HepG2 (cell line): ENCODE measurements at regions not wholly inside any gene's neighbourhood (a gene's known extent, or its start where the extent isn't known, plus 50 kb on each side); places are given as distances from the start of the nearest gene placed in this dataset.

Experiments
- ATAC-seq: fragments of 200-7000 bp; cut with Tn5 transposase; 3 replicates; pipeline ENCODE4 v1.9.1; 2020; ENCODE audit warnings: mild to moderate bottlenecking, moderate library complexity
- BruUV-seq: library from RNA; stranded (reverse); fragments of 400-500 nt; replicated peaks from 2 replicates; lab custom pipeline; 2021; lab: Mats Ljungman, UMichigan
- CTCF ChIA-PET: fragments of 300-600 bp; formaldehyde crosslinking; extraction: SDS; loops from one replicate; lab custom pipeline; 2021; ENCODE audit warnings: low total read pairs, inconsistent platforms, low intra/inter-chr PET ratio; lab: Yijun Ruan, JAX
- POLR2A ChIA-PET: fragments of 350-600 bp; sonication (Branson Sonifier 250); formaldehyde crosslinking; loops from one replicate; lab custom pipeline; 2020; ENCODE audit warnings: antibody characterized with exemption, inconsistent platforms; lab: Yijun Ruan, JAX
- DNase-seq: peaks from one replicate; pipeline ENCODE4 v3.0.0-alpha.2; 2015; ENCODE audit warnings: low spot score
- FAIRE-seq: peaks from 3 replicates; lab custom pipeline; 2011; peaks lifted over from hg19 to GRCh38; lab: Jason Lieb, UNC
- H2AFZ ChIP-seq: one replicate; pipeline ENCODE4 v1.6.1; 2011; ENCODE audit warnings: low read length, inconsistent platforms
- H3K27ac ChIP-seq: fragments of 300-600 bp; 3 replicates; pipeline ENCODE4 v1.8.0; 2011; ENCODE audit warnings: mixed run types, mild to moderate bottlenecking, mixed read lengths, low read length, inconsistent platforms; ENCODE audit not compliant: insufficient read depth; ENCODE audit errors: extremely low read length
- H3K27me3 ChIP-seq, 2 experiments: fragments of 200-600 bp in 1 of 2; 2 replicates in 1 of 2; 3 replicates in 1 of 2; pipeline versions ENCODE4 v1.6.0 to v1.8.0; 2011; ENCODE audit warnings: low read length in 2 of 2, mild to moderate bottlenecking in 2 of 2, moderate library complexity in 2 of 2, inconsistent platforms in 1 of 2; ENCODE audit not compliant: insufficient read depth in 2 of 2, control insufficient read depth in 1 of 2
- H3K36me3 ChIP-seq, 2 experiments: fragments of 200-600 bp in 1 of 2; replicated peaks in 1 of 2; 2 replicates in 1 of 2; 3 replicates in 1 of 2; pipeline versions ENCODE4 v1.5.1 to v1.8.0; 2011; ENCODE audit warnings: low read length in 2 of 2, inconsistent platforms in 1 of 2; ENCODE audit not compliant: insufficient read depth in 2 of 2, control insufficient read depth in 1 of 2
- H3K4me1 ChIP-seq: 2 replicates; pipeline ENCODE4 v1.5.1; 2012; ENCODE audit warnings: low read length, inconsistent platforms; ENCODE audit not compliant: insufficient read depth
- H3K4me2 ChIP-seq: 2 replicates; pipeline ENCODE4 v1.6.0; 2011; ENCODE audit warnings: low read depth, low read length, inconsistent platforms
- H3K4me3 ChIP-seq, 3 experiments: fragments of 200-600 bp in 1 of 3; sonication (generic), shearing (Covaris generic) in 1 of 3; replicated peaks in 1 of 3; 2 replicates each; pipeline ENCODE4 v1.5.1; 2011 to 2016; ENCODE audit warnings: low read length in 3 of 3, inconsistent platforms in 2 of 3, low read depth in 2 of 3, mild to moderate bottlenecking in 2 of 3, control low read depth in 1 of 3, mixed read lengths in 1 of 3; ENCODE audit not compliant: insufficient read depth in 1 of 3
- H3K79me2 ChIP-seq: one replicate; pipeline ENCODE4 v1.6.1; 2011; ENCODE audit warnings: low read length, inconsistent platforms; ENCODE audit not compliant: insufficient read depth
- H3K9ac ChIP-seq: 2 replicates; pipeline ENCODE4 v1.6.0; 2011; ENCODE audit warnings: mild to moderate bottlenecking, low read depth, low read length, inconsistent platforms; ENCODE audit not compliant: insufficient read depth
- H3K9me3 ChIP-seq: 2 replicates; pipeline ENCODE4 v1.5.1; 2012; ENCODE audit warnings: mild to moderate bottlenecking, low read length
- H4K20me1 ChIP-seq: 2 replicates; pipeline ENCODE4 v1.6.0; 2011; ENCODE audit warnings: inconsistent platforms, mild to moderate bottlenecking, low read length, moderate library complexity; ENCODE audit not compliant: insufficient read depth
- BATF2 ChIP-seq: sonication (generic); formaldehyde crosslinking; IDR thresholded peaks from 2 replicates; pipeline ENCODE4 v1.8.0; 2022; ENCODE audit warnings: mild to moderate bottlenecking, missing genetic modification reagents, moderate library complexity
- HHEX ChIP-seq: IDR thresholded peaks from 2 replicates; pipeline ENCODE4 v1.6.1; 2016; ENCODE audit warnings: control low read depth
- LCORL ChIP-seq, 2 experiments: fragments of 450-650 bp in 1 of 2; sonication (generic) in 1 of 2; formaldehyde crosslinking in 1 of 2; IDR thresholded peaks; 2 replicates each; pipeline versions ENCODE4 v1.5.0 to v1.6.1; 2017 to 2020; ENCODE audit warnings: antibody characterized with exemption in 1 of 2, missing genetic modification reagents in 1 of 2
- MATR3 ChIP-seq: sonication (generic); formaldehyde crosslinking; IDR thresholded peaks from 2 replicates; pipeline ENCODE4 v1.4.0; 2020; ENCODE audit warnings: missing genetic modification reagents
- MTA1 ChIP-seq: sonication (generic); formaldehyde crosslinking; IDR thresholded peaks from 2 replicates; pipeline ENCODE4 v1.4.0; 2020; ENCODE audit warnings: missing genetic modification reagents, mild to moderate bottlenecking, borderline replicate concordance
- NCOA5 ChIP-seq: sonication (generic); formaldehyde crosslinking; IDR thresholded peaks from 2 replicates; pipeline ENCODE4 v1.4.0; 2020; ENCODE audit warnings: missing genetic modification reagents
- RAD51 ChIP-seq: fragments of 450-650 bp; IDR thresholded peaks from 2 replicates; pipeline ENCODE4 v1.6.1; 2016; ENCODE audit warnings: borderline replicate concordance
- TAF15 ChIP-seq: fragments of 200-400 bp; formaldehyde crosslinking; IDR thresholded peaks from one replicate; pipeline ENCODE4 v1.6.1; 2018; ENCODE audit warnings: mild to moderate bottlenecking, low read depth, low read length; ENCODE audit not compliant: poor library complexity, severe bottlenecking
- ZFP1 ChIP-seq: IDR thresholded peaks from 2 replicates; pipeline ENCODE4 v1.6.1; 2016
- ZNF331 ChIP-seq: sonication (generic); formaldehyde crosslinking; IDR thresholded peaks from 2 replicates; pipeline ENCODE4 v1.4.0; 2020; ENCODE audit warnings: missing genetic modification reagents
- ZNF841 ChIP-seq: sonication (generic); formaldehyde crosslinking; IDR thresholded peaks from 2 replicates; pipeline ENCODE4 v1.8.1; 2023; ENCODE audit warnings: missing genetic modification reagents, borderline replicate concordance
- ZSCAN9 ChIP-seq: IDR thresholded peaks from 2 replicates; pipeline ENCODE4 v1.6.1; 2016; ENCODE audit warnings: borderline replicate concordance
- WGBS: methylation state at CpG from one replicate; pipeline ENCODE4 v1.1.6; 2017; ENCODE audit warnings: low lambda C conversion rate; 5-methylcytosine and 5-hydroxymethylcytosine counted together
- in situ Hi-C: cut with HindIII; loops from 2 replicates; pipeline ENCODE4 v1.10.0; 2017; ENCODE audit warnings: low pct_unique_long_range_greater_than_20kb; ENCODE audit not compliant: extremely low pct_ligation_motif_present
- intact Hi-C: fragments of 100-400 bp; cut with micrococcal nuclease; formaldehyde crosslinking; loops from one replicate; pipeline ENCODE4 v1.10.0; 2022; ENCODE audit not compliant: unreplicated experiment
- TF ChIP-seq, protein P1 (sequence below): sonication (generic); formaldehyde crosslinking; IDR thresholded peaks from 2 replicates; pipeline ENCODE4 v1.5.0; 2020; ENCODE audit warnings: missing genetic modification reagents, mild to moderate bottlenecking, borderline replicate concordance

DNA sequence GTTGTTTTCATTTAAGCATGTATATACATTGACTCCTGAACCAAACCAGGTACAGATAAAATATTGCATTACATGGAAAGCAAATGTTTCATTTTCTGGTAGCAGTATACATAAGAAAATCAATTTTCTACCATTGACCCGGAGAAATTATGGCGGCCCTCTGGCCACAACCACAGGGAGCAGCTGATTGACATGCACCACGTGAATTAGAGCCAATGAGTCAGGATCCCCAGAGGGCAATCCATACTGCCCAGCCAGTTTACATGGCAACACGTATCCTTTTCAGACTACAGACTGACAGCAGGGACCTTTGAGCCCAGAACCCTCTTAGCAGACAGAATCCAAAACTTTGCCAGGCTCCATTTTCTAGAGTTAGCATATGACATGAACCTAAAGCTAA, 272.2 kb upstream of the NEBL start:
- Histone ChIP-seq H3K79me2 (no peaks in the 10 kb centered on the region), H3K27ac (no peak overlapping the region), H2AFZ (no peak overlapping the region), H3K4me1 (peaks cover 21% of the 10 kb centered on the region), H3K27me3 (peaks cover 8 to 21% of the 10 kb centered on the region in 2 experiments; a peak in 4 of 5 replicates), H3K4me2 (no peak overlapping the region), H3K36me3 (no peaks in the 10 kb centered on the region), H3K9me3 (no peaks in the 10 kb centered on the region), H3K4me3 (no peak overlapping the region), H4K20me1 (no peaks in the 10 kb centered on the region), H3K9ac (no peak overlapping the region)
- DNase-seq (no peak), ATAC-seq (no peak), FAIRE-seq (no peak)
- ChIA-PET POLR2A (no interaction called here), CTCF (no interaction called here)
- BruUV-seq: no TSS peak
- TF ChIP-seq TAF15: no peak
- TF ChIP-seq HHEX: no peak
- TF ChIP-seq ZNF841: no peak
- no peak for TF ChIP-seq MTA1 (CRISPR knock-in tag)
- TF ChIP-seq ZFP1 (CRISPR knock-in tag): no peak
- TF ChIP-seq LCORL (IDR thresholded peaks at IDR 0.05): no peak
- TF ChIP-seq LCORL (CRISPR knock-in tag; IDR thresholded peaks at IDR 0.05): no peak
- no peak for TF ChIP-seq ZSCAN9 (CRISPR knock-in tag)
- no peak for TF ChIP-seq NCOA5 (CRISPR knock-in tag)
- TF ChIP-seq MATR3 (CRISPR knock-in tag): no peak
- no peak for TF ChIP-seq RAD51
- TF ChIP-seq BATF2 (CRISPR knock-in tag): no peak
- TF ChIP-seq, protein P1, sequence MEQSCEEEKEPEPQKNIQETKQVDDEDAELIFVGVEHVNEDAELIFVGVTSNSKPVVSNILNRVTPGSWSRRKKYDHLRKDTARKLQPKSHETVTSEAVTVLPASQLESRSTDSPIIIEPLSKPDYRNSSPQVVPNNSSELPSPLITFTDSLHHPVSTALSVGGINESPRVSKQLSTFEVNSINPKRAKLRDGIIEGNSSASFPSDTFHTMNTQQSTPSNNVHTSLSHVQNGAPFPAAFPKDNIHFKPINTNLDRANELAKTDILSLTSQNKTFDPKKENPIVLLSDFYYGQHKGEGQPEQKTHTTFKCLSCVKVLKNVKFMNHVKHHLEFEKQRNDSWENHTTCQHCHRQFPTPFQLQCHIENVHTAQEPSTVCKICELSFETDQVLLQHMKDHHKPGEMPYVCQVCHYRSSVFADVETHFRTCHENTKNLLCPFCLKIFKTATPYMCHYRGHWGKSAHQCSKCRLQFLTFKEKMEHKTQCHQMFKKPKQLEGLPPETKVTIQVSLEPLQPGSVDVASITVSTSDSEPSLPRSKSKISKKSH (CRISPR knock-in tag): no peak
- no peak for TF ChIP-seq ZNF331 (CRISPR knock-in tag)
- 32% methylated on average over 4 of the region's 4 CpGs for WGBS
- in situ Hi-C loops (no loop called here), intact Hi-C loops (no loop called here)
